HepG2 (cell line): ENCODE measurements at regions not wholly inside any gene's neighbourhood (a gene's known extent, or its start where the extent isn't known, plus 50 kb on each side); places are given as distances from the start of the nearest gene placed in this dataset.
"Not testable (repeated sequence)": the region's sequence is repeated elsewhere in the genome, so short reads cannot be mapped to it uniquely, and the experiment has no call there.

Source experiments
- EZH2 ChIP-seq: conservative IDR thresholded peaks from 2 replicates; pipeline ENCODE4 v1.6.1; 2012; ENCODE audit warnings: mild to moderate bottlenecking, low read depth, low read length, moderate library complexity
- HINFP ChIP-seq: sonication (generic); formaldehyde crosslinking; IDR thresholded peaks from 2 replicates; pipeline ENCODE4 v1.4.0; 2020; ENCODE audit warnings: low read depth, mild to moderate bottlenecking, missing genetic modification reagents
- HNF1A ChIP-seq, 2 experiments: sonication (generic) in 1 of 2; formaldehyde crosslinking in 1 of 2; IDR thresholded peaks; 2 replicates each; pipeline versions ENCODE4 v1.4.0 to v1.6.1; 2016 to 2020; ENCODE audit warnings: borderline replicate concordance in 1 of 2, low read depth in 1 of 2, mild to moderate bottlenecking in 1 of 2, missing genetic modification reagents in 1 of 2
- MAFK ChIP-seq, 2 experiments: IDR thresholded peaks in 1 of 2; conservative IDR thresholded peaks in 1 of 2; 2 replicates each; pipeline ENCODE4 v1.6.1; 2011; ENCODE audit warnings: improper control_type of control experiment in 2 of 2, low read length in 2 of 2
- POLR2A ChIP-seq, 2 experiments: IDR thresholded peaks; 2 replicates each; pipeline ENCODE4 v1.6.1; 2011; ENCODE audit warnings: low read depth in 2 of 2, low read length in 2 of 2, mild to moderate bottlenecking in 1 of 2, moderate library complexity in 1 of 2; ENCODE audit not compliant: insufficient read depth in 1 of 2
- RNF2 ChIP-seq: fragments of 450-650 bp; conservative IDR thresholded peaks from 2 replicates; pipeline ENCODE4 v1.6.1; 2016; ENCODE audit warnings: low read depth
- UBTF ChIP-seq: sonication (generic); formaldehyde crosslinking; IDR thresholded peaks from 2 replicates; pipeline ENCODE4 v1.4.0; 2020; ENCODE audit warnings: mild to moderate bottlenecking, missing genetic modification reagents
- ZNF136 ChIP-seq: sonication (generic); formaldehyde crosslinking; IDR thresholded peaks from 2 replicates; pipeline ENCODE4 v1.8.1; 2022; ENCODE audit warnings: low read depth, mild to moderate bottlenecking, moderate library complexity, missing genetic modification reagents
- TF ChIP-seq, protein P1 (sequence below): sonication (generic); formaldehyde crosslinking; IDR thresholded peaks from 2 replicates; pipeline ENCODE4 v1.5.0; 2020; ENCODE audit warnings: missing genetic modification reagents
- TF ChIP-seq, protein P2 (sequence below): sonication (generic); formaldehyde crosslinking; IDR thresholded peaks from 2 replicates; pipeline ENCODE4 v1.5.0; 2020; ENCODE audit warnings: mild to moderate bottlenecking, missing genetic modification reagents, moderate library complexity

GRCh38 chr1:5118771-5119170 is 464.4 kb downstream of the AJAP1 start:
- TF ChIP-seq MAFK (conservative IDR thresholded peaks at IDR 0.05 in 1 of 2, IDR thresholded peaks at IDR 0.05 in 1 of 2; ENCODE audit: low read length in 2 of 2); UBTF (CRISPR knock-in tag); POLR2A (IDR thresholded peaks at IDR 0.05; ENCODE audit: insufficient read depth in 1 of 2, low read depth in 2 of 2, low read length in 2 of 2); HINFP (CRISPR knock-in tag); EZH2; ZNF136 (CRISPR knock-in tag); RNF2; HNF1A (IDR thresholded peaks at IDR 0.05; ENCODE audit: low read depth); HNF1A (CRISPR knock-in tag; IDR thresholded peaks at IDR 0.05; ENCODE audit: borderline replicate concordance): not testable (repeated sequence)
- TF ChIP-seq, protein P1, sequence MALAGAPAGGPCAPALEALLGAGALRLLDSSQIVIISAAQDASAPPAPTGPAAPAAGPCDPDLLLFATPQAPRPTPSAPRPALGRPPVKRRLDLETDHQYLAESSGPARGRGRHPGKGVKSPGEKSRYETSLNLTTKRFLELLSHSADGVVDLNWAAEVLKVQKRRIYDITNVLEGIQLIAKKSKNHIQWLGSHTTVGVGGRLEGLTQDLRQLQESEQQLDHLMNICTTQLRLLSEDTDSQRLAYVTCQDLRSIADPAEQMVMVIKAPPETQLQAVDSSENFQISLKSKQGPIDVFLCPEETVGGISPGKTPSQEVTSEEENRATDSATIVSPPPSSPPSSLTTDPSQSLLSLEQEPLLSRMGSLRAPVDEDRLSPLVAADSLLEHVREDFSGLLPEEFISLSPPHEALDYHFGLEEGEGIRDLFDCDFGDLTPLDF (CRISPR knock-in tag), result not testable (repeated sequence)
- TF ChIP-seq, protein P2, sequence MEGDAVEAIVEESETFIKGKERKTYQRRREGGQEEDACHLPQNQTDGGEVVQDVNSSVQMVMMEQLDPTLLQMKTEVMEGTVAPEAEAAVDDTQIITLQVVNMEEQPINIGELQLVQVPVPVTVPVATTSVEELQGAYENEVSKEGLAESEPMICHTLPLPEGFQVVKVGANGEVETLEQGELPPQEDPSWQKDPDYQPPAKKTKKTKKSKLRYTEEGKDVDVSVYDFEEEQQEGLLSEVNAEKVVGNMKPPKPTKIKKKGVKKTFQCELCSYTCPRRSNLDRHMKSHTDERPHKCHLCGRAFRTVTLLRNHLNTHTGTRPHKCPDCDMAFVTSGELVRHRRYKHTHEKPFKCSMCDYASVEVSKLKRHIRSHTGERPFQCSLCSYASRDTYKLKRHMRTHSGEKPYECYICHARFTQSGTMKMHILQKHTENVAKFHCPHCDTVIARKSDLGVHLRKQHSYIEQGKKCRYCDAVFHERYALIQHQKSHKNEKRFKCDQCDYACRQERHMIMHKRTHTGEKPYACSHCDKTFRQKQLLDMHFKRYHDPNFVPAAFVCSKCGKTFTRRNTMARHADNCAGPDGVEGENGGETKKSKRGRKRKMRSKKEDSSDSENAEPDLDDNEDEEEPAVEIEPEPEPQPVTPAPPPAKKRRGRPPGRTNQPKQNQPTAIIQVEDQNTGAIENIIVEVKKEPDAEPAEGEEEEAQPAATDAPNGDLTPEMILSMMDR (CRISPR knock-in tag), result not testable (repeated sequence)
